HG02885 (cell line): ENCODE measurements at regions not wholly inside any gene's neighbourhood (a gene's known extent, or its start where the extent isn't known, plus 50 kb on each side); places are given as distances from the start of the nearest gene placed in this dataset.
"Not testable (repeated sequence)": the region's sequence is repeated elsewhere in the genome, so short reads cannot be mapped to it uniquely, and the experiment has no call there.

Experiments used
- ATAC-seq: cut with Tn5 transposase; IDR thresholded peaks from one replicate; pipeline ENCODE4 v1.9.1; 2021; ENCODE audit warnings: mild to moderate bottlenecking; ENCODE audit not compliant: unreplicated experiment, poor library complexity

- no peak for ATAC-seq
These were observed 597.8 kb downstream of the ETNK1 start for GRCh38 chr12:23222801-23223200.

- no peak for ATAC-seq
These were observed 603.1 kb downstream of the ETNK1 start for GRCh38 chr12:23228101-23228500.

GRCh38 chr12:23230899-23231298 lies 605.9 kb downstream of the ETNK1 start:
- ATAC-seq: no peak

- no peak for ATAC-seq
These were observed 611.3 kb downstream of the ETNK1 start for GRCh38 chr12:23236066-23236780.

GRCh38 chr12:23236811-23237210 lies 611.8 kb downstream of the ETNK1 start:
- no peak for ATAC-seq

- ATAC-seq: no peak
These were observed 613.2 kb downstream of the ETNK1 start for GRCh38 chr12:23238190-23238589.

GRCh38 chr12:23238957-23239356 lies 614.0 kb downstream of the ETNK1 start:
- no peak for ATAC-seq

- no peak for ATAC-seq
These were observed 620.2 kb downstream of the ETNK1 start for GRCh38 chr12:23245186-23245585.

GRCh38 chr12:23253191-23253590 lies 628.2 kb downstream of the ETNK1 start:
- ATAC-seq: no peak

GRCh38 chr12:23253910-23254309 lies 628.9 kb downstream of the ETNK1 start:
- ATAC-seq: not testable (repeated sequence)

GRCh38 chr12:23259558-23259957 lies 634.6 kb downstream of the ETNK1 start:
- no peak for ATAC-seq

GRCh38 chr12:23262670-23263069 lies 637.7 kb downstream of the ETNK1 start:
- no peak for ATAC-seq

GRCh38 chr12:23277831-23278230 lies 652.9 kb downstream of the ETNK1 start:
- no peak for ATAC-seq

GRCh38 chr12:23281295-23281694 lies 656.3 kb downstream of the ETNK1 start:
- ATAC-seq: no peak

GRCh38 chr12:23282701-23283100 lies 657.7 kb downstream of the ETNK1 start:
- no peak for ATAC-seq

GRCh38 chr12:23285764-23286530 lies 661.0 kb downstream of the ETNK1 start:
- ATAC-seq: not testable (repeated sequence)

GRCh38 chr12:23290627-23291330 lies 658.7 kb downstream of the SOX5 start:
- ATAC-seq: no peak

- no peak for ATAC-seq
These were observed 646.2 kb downstream of the SOX5 start for GRCh38 chr12:23303220-23303619.

GRCh38 chr12:23303821-23304220 lies 645.6 kb downstream of the SOX5 start:
- no peak for ATAC-seq

GRCh38 chr12:23333938-23334337 lies 615.5 kb downstream of the SOX5 start:
- no peak for ATAC-seq

- ATAC-seq: no peak
These were observed 613.9 kb downstream of the SOX5 start for GRCh38 chr12:23335593-23335992.
